Activated T-cell treated with anti-CD3 and anti-CD28 coated beads for 1 hour (primary cell): ENCODE measurements at regions not wholly inside any gene's neighbourhood (a gene's known extent, or its start where the extent isn't known, plus 50 kb on each side); places are given as distances from the start of the nearest gene placed in this dataset.
"Not testable (repeated sequence)": the region's sequence is repeated elsewhere in the genome, so short reads cannot be mapped to it uniquely, and the experiment has no call there.

Source experiments
- DNase-seq: peaks from one replicate; pipeline ENCODE4 v3.0.0-alpha.2; 2020; ENCODE audit warnings: low read depth

GRCh38 chr2:172260336-172260735 is 157.6 kb upstream of the DLX2 start:
- no peak for DNase-seq

- DNase-seq, result no peak
These were observed 158.6 kb upstream of the DLX2 start for GRCh38 chr2:172261292-172261691.

- DNase-seq, result no peak
These were observed 159.8 kb upstream of the DLX2 start for GRCh38 chr2:172262486-172262885.

GRCh38 chr2:172264820-172265219 is 162.1 kb upstream of the DLX2 start:
- not testable (repeated sequence) for DNase-seq

GRCh38 chr2:172269507-172270244 is 157.7 kb upstream of the ITGA6 start:
- not testable (repeated sequence) for DNase-seq

GRCh38 chr2:172270278-172271079 is 156.9 kb upstream of the ITGA6 start:
- DNase-seq, result peak; percentile 14

GRCh38 chr2:172273910-172274571 is 153.3 kb upstream of the ITGA6 start:
- no peak for DNase-seq

- DNase-seq, result no peak
These were observed 152.1 kb upstream of the ITGA6 start for GRCh38 chr2:172275239-172275638.

GRCh38 chr2:172276961-172277360 is 150.4 kb upstream of the ITGA6 start:
- no peak for DNase-seq

- DNase-seq, result no peak
These were observed 148.7 kb upstream of the ITGA6 start for GRCh38 chr2:172278667-172279066.

GRCh38 chr2:172279214-172279613 is 148.2 kb upstream of the ITGA6 start:
- DNase-seq, result no peak

- DNase-seq, result no peak
These were observed 147.6 kb upstream of the ITGA6 start for GRCh38 chr2:172279813-172280212.

GRCh38 chr2:172280571-172281361 is 146.6 kb upstream of the ITGA6 start:
- DNase-seq, result no peak

GRCh38 chr2:172281648-172282570 is 145.5 kb upstream of the ITGA6 start:
- DNase-seq, result no peak

GRCh38 chr2:172282944-172283343 is 144.4 kb upstream of the ITGA6 start:
- DNase-seq, result no peak

GRCh38 chr2:172283476-172283875 is 143.9 kb upstream of the ITGA6 start:
- no peak for DNase-seq

GRCh38 chr2:172284209-172284608 is 143.2 kb upstream of the ITGA6 start:
- no peak for DNase-seq

- DNase-seq, result no peak
These were observed 142.3 kb upstream of the ITGA6 start for GRCh38 chr2:172285010-172285621.

- no peak for DNase-seq
These were observed 141.6 kb upstream of the ITGA6 start for GRCh38 chr2:172285760-172286159.

GRCh38 chr2:172287190-172287589 is 140.2 kb upstream of the ITGA6 start:
- DNase-seq, result no peak
